HepG2 (cell line): ENCODE measurements at regions not wholly inside any gene's neighbourhood (a gene's known extent, or its start where the extent isn't known, plus 50 kb on each side); places are given as distances from the start of the nearest gene placed in this dataset.

Experiments
- BRCA1 ChIP-seq: sonication (generic); formaldehyde crosslinking; IDR thresholded peaks from 2 replicates; pipeline ENCODE4 v1.4.0; 2020; ENCODE audit warnings: missing genetic modification reagents
- CEBPB ChIP-seq: IDR thresholded peaks from 2 replicates; pipeline ENCODE4 v1.6.1; 2011; ENCODE audit warnings: low read depth, low read length, improper control_type of control experiment, borderline replicate concordance
- CENPT ChIP-seq: sonication (generic); formaldehyde crosslinking; IDR thresholded peaks from 2 replicates; pipeline ENCODE4 v1.8.0; 2022; ENCODE audit warnings: low read depth, mild to moderate bottlenecking, moderate library complexity, missing genetic modification reagents
- EEA1 ChIP-seq: sonication (generic); formaldehyde crosslinking; IDR thresholded peaks from 2 replicates; pipeline ENCODE4 v1.5.1; 2020; ENCODE audit warnings: mild to moderate bottlenecking, missing genetic modification reagents, borderline replicate concordance
- FLYWCH1 ChIP-seq: sonication (generic); formaldehyde crosslinking; IDR thresholded peaks from 2 replicates; pipeline ENCODE4 v1.8.1; 2023; ENCODE audit warnings: mild to moderate bottlenecking, missing genetic modification reagents
- GTF2F1 ChIP-seq: fragments of 150-350 bp; IDR thresholded peaks from 2 replicates; pipeline ENCODE4 v1.6.1; 2014; ENCODE audit warnings: low read length
- HIC2 ChIP-seq: sonication (generic); formaldehyde crosslinking; IDR thresholded peaks from 2 replicates; pipeline ENCODE4 v1.9.0; 2022; ENCODE audit warnings: low read depth, missing genetic modification reagents
- HOXA3 ChIP-seq: sonication (generic); formaldehyde crosslinking; IDR thresholded peaks from 2 replicates; pipeline ENCODE4 v1.5.0; 2020; ENCODE audit warnings: missing genetic modification reagents
- MLLT10 ChIP-seq: sonication (generic); formaldehyde crosslinking; IDR thresholded peaks from 2 replicates; pipeline ENCODE4 v1.4.0; 2020; ENCODE audit warnings: missing genetic modification reagents
- MTF2 ChIP-seq: sonication (generic); formaldehyde crosslinking; IDR thresholded peaks from 2 replicates; pipeline ENCODE4 v1.5.0; 2020; ENCODE audit warnings: missing genetic modification reagents, borderline replicate concordance
- MYNN ChIP-seq: sonication (generic); formaldehyde crosslinking; IDR thresholded peaks from 2 replicates; pipeline ENCODE4 v1.4.0; 2020; ENCODE audit warnings: mild to moderate bottlenecking, low read depth, missing genetic modification reagents
- NCOR1 ChIP-seq: fragments of 200-600 bp; sonication (generic); IDR thresholded peaks from 2 replicates; pipeline ENCODE4 v1.7.0; 2017; ENCODE audit warnings: antibody characterized with exemption, low read length, borderline replicate concordance
- NFIC ChIP-seq: IDR thresholded peaks from 2 replicates; pipeline ENCODE4 v1.6.1; 2012; ENCODE audit warnings: mild to moderate bottlenecking, low read length, inconsistent platforms
- PHF20 ChIP-seq: sonication (generic); formaldehyde crosslinking; IDR thresholded peaks from 2 replicates; pipeline ENCODE4 v1.5.0; 2020; ENCODE audit warnings: mild to moderate bottlenecking, missing genetic modification reagents
- PHF8 ChIP-seq: sonication (generic); formaldehyde crosslinking; IDR thresholded peaks from 2 replicates; pipeline ENCODE4 v1.5.0; 2020; ENCODE audit warnings: missing genetic modification reagents
- PPARG ChIP-seq: conservative IDR thresholded peaks from 2 replicates; pipeline ENCODE4 v1.6.1; 2016; ENCODE audit warnings: missing biosample characterization, missing genetic modification reagents
- TBX2 ChIP-seq: sonication (generic); formaldehyde crosslinking; IDR thresholded peaks from 2 replicates; pipeline ENCODE4 v1.5.0; 2020; ENCODE audit warnings: missing genetic modification reagents, mild to moderate bottlenecking, borderline replicate concordance
- TEAD2 ChIP-seq: sonication (generic); formaldehyde crosslinking; IDR thresholded peaks from 2 replicates; pipeline ENCODE4 v1.9.0; 2021; ENCODE audit warnings: missing genetic modification reagents
- TMF1 ChIP-seq: sonication (generic); formaldehyde crosslinking; IDR thresholded peaks from 2 replicates; pipeline ENCODE4 v1.8.1; 2022; ENCODE audit warnings: low read depth, missing genetic modification reagents
- ZNF652 ChIP-seq: IDR thresholded peaks from 2 replicates; pipeline ENCODE4 v1.6.1; 2016; ENCODE audit warnings: low read depth, borderline replicate concordance
- TF ChIP-seq, protein P1 (sequence below): sonication (generic); formaldehyde crosslinking; IDR thresholded peaks from 2 replicates; pipeline ENCODE4 v1.4.0; 2020; ENCODE audit warnings: missing genetic modification reagents, borderline replicate concordance

GRCh38 chr19:46943150-46943946, 76.3 kb upstream of the NPAS1 start (continued):
- TF ChIP-seq CEBPB (peak; percentile 95), FLYWCH1 (CRISPR knock-in tag) (no peak), CENPT (CRISPR knock-in tag) (no peak), HOXA3 (0 out of 2 replicates have a peak, but pooled peaks have one; percentile 22), MTF2 (CRISPR knock-in tag) (no peak), EEA1 (CRISPR knock-in tag) (no peak), GTF2F1 (no peak), TEAD2 (CRISPR knock-in tag) (no peak), PHF20 (no peak), BRCA1 (CRISPR knock-in tag) (no peak), HIC2 (CRISPR knock-in tag) (no peak), TMF1 (CRISPR knock-in tag) (no peak), MLLT10 (no peak), NCOR1 (peak; percentile 63; the same call in 1 of the 2 replicates), MYNN (CRISPR knock-in tag) (no peak), PHF8 (CRISPR knock-in tag) (no peak), NFIC (0 out of 2 replicates have a peak, but pooled peaks have one; percentile 27), TBX2 (CRISPR knock-in tag) (0 out of 2 replicates have a peak, but pooled peaks have one; percentile 25), ZNF652 (CRISPR knock-in tag) (no peak), PPARG (CRISPR knock-in tag) (no peak)
- TF ChIP-seq, protein P1, sequence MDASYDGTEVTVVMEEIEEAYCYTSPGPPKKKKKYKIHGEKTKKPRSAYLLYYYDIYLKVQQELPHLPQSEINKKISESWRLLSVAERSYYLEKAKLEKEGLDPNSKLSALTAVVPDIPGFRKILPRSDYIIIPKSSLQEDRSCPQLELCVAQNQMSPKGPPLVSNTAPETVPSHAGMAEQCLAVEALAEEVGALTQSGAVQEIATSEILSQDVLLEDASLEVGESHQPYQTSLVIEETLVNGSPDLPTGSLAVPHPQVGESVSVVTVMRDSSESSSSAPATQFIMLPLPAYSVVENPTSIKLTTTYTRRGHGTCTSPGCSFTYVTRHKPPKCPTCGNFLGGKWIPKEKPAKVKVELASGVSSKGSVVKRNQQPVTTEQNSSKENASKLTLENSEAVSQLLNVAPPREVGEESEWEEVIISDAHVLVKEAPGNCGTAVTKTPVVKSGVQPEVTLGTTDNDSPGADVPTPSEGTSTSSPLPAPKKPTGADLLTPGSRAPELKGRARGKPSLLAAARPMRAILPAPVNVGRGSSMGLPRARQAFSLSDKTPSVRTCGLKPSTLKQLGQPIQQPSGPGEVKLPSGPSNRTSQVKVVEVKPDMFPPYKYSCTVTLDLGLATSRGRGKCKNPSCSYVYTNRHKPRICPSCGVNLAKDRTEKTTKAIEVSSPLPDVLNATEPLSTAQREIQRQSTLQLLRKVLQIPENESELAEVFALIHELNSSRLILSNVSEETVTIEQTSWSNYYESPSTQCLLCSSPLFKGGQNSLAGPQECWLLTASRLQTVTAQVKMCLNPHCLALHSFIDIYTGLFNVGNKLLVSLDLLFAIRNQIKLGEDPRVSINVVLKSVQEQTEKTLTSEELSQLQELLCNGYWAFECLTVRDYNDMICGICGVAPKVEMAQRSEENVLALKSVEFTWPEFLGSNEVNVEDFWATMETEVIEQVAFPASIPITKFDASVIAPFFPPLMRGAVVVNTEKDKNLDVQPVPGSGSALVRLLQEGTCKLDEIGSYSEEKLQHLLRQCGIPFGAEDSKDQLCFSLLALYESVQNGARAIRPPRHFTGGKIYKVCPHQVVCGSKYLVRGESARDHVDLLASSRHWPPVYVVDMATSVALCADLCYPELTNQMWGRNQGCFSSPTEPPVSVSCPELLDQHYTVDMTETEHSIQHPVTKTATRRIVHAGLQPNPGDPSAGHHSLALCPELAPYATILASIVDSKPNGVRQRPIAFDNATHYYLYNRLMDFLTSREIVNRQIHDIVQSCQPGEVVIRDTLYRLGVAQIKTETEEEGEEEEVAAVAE (CRISPR knock-in tag), result no peak
